ENCODE measurements at regions not wholly inside any gene's neighbourhood (a gene's known extent, or its start where the extent isn't known, plus 50 kb on each side); places are given as distances from the start of the nearest gene placed in this dataset.

DNA sequence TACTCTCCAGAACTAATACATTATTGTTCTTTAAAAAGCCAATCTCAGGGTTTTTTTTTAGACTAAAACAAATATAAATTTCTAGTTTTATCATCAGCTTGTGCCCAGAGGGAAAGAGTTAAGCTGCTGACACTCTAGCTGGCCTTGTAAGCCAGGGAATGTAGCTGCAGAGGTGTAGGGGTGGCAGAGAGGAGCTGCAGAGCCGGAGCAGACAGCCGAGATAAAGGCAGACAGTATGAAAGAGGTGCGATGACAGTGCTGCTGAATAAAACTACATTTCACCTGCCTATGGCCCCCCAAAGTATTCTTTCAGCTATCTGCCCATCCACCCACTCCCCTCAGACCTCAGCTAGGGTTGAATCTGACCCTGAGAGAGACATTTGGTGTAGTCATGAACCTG is 653.7 kb upstream of the ZWINT start:
- DNase-seq (ENCODE audit: low spot score) (no peak), ATAC-seq (ENCODE audit: low FRiP score) (no peak)

DNA sequence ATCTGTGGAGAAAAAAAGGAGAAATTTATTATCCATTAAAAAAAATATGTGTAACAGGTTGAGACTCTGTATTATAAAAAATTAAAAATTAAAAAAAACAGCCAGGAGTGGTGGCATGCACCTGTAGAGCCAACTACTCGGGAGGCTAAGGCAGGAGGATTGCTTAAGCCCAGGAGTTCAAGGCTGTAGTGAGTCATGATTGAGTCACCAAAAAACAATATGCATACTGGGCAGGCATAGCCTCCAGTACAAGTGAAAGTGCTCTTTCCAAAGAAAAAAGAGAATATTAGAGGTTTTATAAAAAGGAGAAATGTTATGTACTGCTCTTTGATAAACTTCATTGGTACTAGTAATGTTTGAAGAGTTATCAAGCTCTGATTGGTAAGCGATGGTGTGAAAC is 647.1 kb upstream of the ZWINT start:
- ATAC-seq (ENCODE audit: low FRiP score), result no peak
- DNase-seq (ENCODE audit: low spot score), result no peak
- TF ChIP-seq, protein P1, sequence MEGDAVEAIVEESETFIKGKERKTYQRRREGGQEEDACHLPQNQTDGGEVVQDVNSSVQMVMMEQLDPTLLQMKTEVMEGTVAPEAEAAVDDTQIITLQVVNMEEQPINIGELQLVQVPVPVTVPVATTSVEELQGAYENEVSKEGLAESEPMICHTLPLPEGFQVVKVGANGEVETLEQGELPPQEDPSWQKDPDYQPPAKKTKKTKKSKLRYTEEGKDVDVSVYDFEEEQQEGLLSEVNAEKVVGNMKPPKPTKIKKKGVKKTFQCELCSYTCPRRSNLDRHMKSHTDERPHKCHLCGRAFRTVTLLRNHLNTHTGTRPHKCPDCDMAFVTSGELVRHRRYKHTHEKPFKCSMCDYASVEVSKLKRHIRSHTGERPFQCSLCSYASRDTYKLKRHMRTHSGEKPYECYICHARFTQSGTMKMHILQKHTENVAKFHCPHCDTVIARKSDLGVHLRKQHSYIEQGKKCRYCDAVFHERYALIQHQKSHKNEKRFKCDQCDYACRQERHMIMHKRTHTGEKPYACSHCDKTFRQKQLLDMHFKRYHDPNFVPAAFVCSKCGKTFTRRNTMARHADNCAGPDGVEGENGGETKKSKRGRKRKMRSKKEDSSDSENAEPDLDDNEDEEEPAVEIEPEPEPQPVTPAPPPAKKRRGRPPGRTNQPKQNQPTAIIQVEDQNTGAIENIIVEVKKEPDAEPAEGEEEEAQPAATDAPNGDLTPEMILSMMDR (IDR thresholded peaks at IDR 0.05), result no peak

More for the DNA sequence above, 653.7 kb upstream of the ZWINT start:
- TF ChIP-seq, protein P1 (IDR thresholded peaks at IDR 0.05), result no peak

DNA sequence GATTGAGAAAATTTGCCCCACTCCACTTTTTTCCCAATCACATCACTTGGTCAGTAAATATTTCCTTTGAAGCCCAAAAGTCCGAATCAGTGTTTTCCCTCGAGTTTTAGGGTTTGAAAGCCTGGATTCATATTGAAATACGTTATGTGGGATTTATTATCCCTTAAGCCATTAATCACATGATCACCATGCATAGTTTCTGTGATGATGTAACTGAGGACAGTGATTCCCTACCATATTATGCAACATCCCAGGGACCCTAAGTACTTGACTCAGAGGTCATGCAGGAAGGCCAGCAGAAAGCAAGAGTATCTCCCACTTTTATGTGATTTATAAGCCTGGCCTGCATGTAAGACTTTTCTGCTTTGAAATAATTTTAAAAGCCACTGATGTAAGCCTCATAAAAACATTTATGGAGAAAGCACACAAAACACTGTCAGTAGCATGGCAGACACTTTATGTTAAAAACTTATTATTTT is 630.6 kb upstream of the ZWINT start:
- TF ChIP-seq, protein P1 (IDR thresholded peaks at IDR 0.05), result no peak
- ATAC-seq (ENCODE audit: low FRiP score) (no peak), DNase-seq (ENCODE audit: low spot score) (no peak)

DNA sequence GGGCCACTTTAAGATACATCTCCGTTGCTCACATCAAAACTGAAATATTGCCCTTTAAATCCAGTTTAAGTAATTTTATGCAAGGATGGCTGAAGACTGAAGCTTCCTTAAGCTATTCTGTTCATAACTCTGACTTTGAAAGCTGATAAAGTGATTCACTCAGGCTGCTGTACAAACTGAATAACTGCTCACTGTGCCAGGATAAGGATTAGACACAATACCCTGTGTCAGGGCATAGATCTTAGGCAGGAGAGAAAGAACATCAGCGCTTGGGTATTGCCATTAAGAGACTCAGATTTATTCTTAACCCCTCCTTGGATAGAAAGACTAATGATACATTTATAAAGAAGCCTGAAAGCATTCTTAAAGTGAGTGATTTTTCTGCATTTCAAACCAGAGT is 614.5 kb upstream of the ZWINT start:
- ATAC-seq (ENCODE audit: low FRiP score) (no peak), DNase-seq (ENCODE audit: low spot score) (no peak)
- TF ChIP-seq, protein P1 (IDR thresholded peaks at IDR 0.05), result no peak

DNA sequence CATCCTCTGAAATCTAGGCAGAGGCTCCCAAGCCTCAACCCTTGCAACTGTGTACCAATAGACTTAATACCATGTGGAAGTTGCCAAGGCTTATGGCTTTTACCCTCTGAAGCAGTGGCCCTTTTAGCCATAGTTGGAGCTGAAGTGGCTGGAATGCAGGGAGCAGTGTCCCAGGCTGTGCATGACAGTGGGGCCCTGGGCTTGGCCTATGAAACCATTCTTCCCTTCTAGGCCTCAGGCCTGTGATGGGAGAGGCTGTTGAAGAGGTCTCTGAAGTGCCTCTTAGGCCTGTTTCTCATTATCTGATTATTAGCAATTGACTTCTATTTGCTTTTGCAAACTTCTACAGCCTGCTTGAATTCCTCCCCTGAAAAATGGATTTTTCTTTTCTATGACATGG is 612.7 kb upstream of the ZWINT start:
- no peak for DNase-seq (ENCODE audit: low spot score)
- TF ChIP-seq, protein P1 (IDR thresholded peaks at IDR 0.05), result no peak
- ATAC-seq (ENCODE audit: low FRiP score), result no peak

DNA sequence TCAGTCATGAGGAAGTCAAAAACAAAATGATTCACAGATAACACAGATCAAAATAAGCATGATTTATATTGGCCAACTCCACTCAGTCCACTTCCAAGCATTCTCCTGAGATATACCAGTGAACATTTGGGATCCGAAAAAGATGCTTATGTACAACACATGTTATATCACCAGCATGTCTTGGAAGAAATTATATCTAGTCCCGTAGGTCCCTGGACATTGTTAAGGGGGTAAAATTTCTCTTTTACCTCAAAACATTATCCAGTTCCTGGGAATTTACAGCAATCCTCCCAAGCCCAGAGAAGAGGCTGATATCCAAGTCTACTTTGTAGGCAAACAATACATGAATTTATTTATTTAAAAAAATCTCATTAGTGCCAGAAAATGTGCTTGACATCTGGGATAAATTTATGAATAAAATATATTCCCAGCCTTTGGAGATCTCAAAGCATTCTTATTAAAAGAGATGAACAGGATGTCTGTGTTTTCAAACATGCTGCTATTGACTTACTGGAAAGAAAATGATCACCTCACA is 582.2 kb upstream of the ZWINT start:
- TF ChIP-seq, protein P1 (IDR thresholded peaks at IDR 0.05), result no peak

DNA sequence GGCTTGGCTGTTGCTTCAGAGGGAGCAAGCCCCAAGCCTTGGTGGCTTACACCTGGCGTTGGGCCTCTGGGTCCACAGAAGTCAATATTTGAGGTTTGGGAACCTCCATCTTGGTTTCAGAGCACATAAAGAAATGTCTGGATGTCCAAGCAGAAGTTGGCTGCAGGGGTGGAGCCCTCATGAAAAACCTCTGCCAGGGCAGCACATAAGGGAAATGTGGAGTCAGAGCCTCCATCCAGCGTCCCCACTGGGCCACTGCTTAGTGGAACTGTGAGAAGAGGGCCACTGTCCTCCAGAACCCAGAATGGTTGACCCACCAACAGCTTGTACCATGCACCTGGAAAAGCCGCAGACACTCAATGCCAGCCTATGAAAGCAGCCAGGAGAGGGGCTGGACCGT is 573.5 kb upstream of the ZWINT start:
- no peak for DNase-seq (ENCODE audit: low spot score)
- TF ChIP-seq, protein P1 (IDR thresholded peaks at IDR 0.05), result no peak
- ATAC-seq (ENCODE audit: low FRiP score), result no peak

More for the DNA sequence above, 582.2 kb upstream of the ZWINT start:
- DNase-seq (ENCODE audit: low spot score) (no peak), ATAC-seq (ENCODE audit: low FRiP score) (no peak)
